Mesendoderm (in vitro differentiated cells): ENCODE measurements at regions not wholly inside any gene's neighbourhood (a gene's known extent, or its start where the extent isn't known, plus 50 kb on each side); places are given as distances from the start of the nearest gene placed in this dataset.

Experiments used
- DNase-seq: peaks from one replicate; pipeline ENCODE4 v3.0.0; 2013
- H2AK5ac ChIP-seq: 2 replicates; pipeline ENCODE4 v1.6.1; 2013; ENCODE audit warnings: low read length, inconsistent platforms
- H2BK120ac ChIP-seq: 2 replicates; pipeline ENCODE4 v1.6.1; 2013; ENCODE audit warnings: low read depth, mild to moderate bottlenecking, low read length, moderate library complexity, mixed read lengths
- H2BK15ac ChIP-seq: replicated peaks from 2 replicates; pipeline ENCODE4 v1.6.1; 2013; ENCODE audit warnings: low read depth, mild to moderate bottlenecking, moderate library complexity
- H2BK5ac ChIP-seq: 2 replicates; pipeline ENCODE4 v1.6.1; 2013; ENCODE audit warnings: low read length, inconsistent platforms
- H3K18ac ChIP-seq: 2 replicates; pipeline ENCODE4 v1.6.1; 2013; ENCODE audit warnings: mild to moderate bottlenecking, low read length, mixed read lengths
- H3K23ac ChIP-seq: one replicate; pipeline ENCODE4 v1.6.1; 2013; ENCODE audit warnings: low read length
- H3K27ac ChIP-seq: 2 replicates; pipeline ENCODE4 v1.5.1; 2013; ENCODE audit warnings: low read depth, mild to moderate bottlenecking, inconsistent platforms, low read length, moderate library complexity
- H3K27me3 ChIP-seq: 2 replicates; pipeline ENCODE4 v1.6.1; 2013; ENCODE audit warnings: low read length, control low read depth, mild to moderate bottlenecking, inconsistent platforms; ENCODE audit not compliant: insufficient read depth, poor library complexity
- H3K36me3 ChIP-seq: 2 replicates; pipeline ENCODE4 v1.6.1; 2013; ENCODE audit warnings: low read length, inconsistent platforms; ENCODE audit not compliant: control insufficient read depth, insufficient read depth
- H3K4ac ChIP-seq: one replicate; pipeline ENCODE4 v1.6.1; 2013; ENCODE audit warnings: low read depth, mild to moderate bottlenecking, low read length, moderate library complexity
- H3K4me1 ChIP-seq: 2 replicates; pipeline ENCODE4 v1.6.1; 2013; ENCODE audit warnings: low read depth, low read length, inconsistent platforms; ENCODE audit not compliant: control insufficient read depth
- H3K4me2 ChIP-seq: 2 replicates; pipeline ENCODE4 v1.6.1; 2013; ENCODE audit warnings: low read length
- H3K4me3 ChIP-seq: 2 replicates; pipeline ENCODE4 v1.5.1; 2013; ENCODE audit warnings: mild to moderate bottlenecking, low read length
- H3K56ac ChIP-seq: one replicate; pipeline ENCODE4 v1.6.1; 2013; ENCODE audit warnings: low read length
- H3K79me1 ChIP-seq: 2 replicates; pipeline ENCODE4 v1.6.1; 2013; ENCODE audit warnings: low read length, inconsistent platforms
- H3K79me2 ChIP-seq: 2 replicates; pipeline ENCODE4 v1.6.1; 2013; ENCODE audit warnings: mild to moderate bottlenecking, low read length; ENCODE audit not compliant: control insufficient read depth, insufficient read depth
- H3K9ac ChIP-seq: 2 replicates; pipeline ENCODE4 v1.6.1; 2013; ENCODE audit warnings: low read length, inconsistent platforms
- H4K5ac ChIP-seq: one replicate; pipeline ENCODE4 v1.6.1; 2013; ENCODE audit warnings: low read length
- H4K8ac ChIP-seq: one replicate; pipeline ENCODE4 v1.6.1; 2013; ENCODE audit warnings: low read depth, mild to moderate bottlenecking, control low read depth, low read length, moderate library complexity
- WGBS: extraction: QIAGEN DNeasy Blood & Tissue Kit; methylation state at CpG from one replicate; pipeline ENCODE4 v1.1.7; 2013; ENCODE audit warnings: low lambda C conversion rate, missing lambda C conversion rate; ENCODE audit not compliant: insufficient coverage; ENCODE audit errors: extremely low coverage; 5-methylcytosine and 5-hydroxymethylcytosine counted together

DNA sequence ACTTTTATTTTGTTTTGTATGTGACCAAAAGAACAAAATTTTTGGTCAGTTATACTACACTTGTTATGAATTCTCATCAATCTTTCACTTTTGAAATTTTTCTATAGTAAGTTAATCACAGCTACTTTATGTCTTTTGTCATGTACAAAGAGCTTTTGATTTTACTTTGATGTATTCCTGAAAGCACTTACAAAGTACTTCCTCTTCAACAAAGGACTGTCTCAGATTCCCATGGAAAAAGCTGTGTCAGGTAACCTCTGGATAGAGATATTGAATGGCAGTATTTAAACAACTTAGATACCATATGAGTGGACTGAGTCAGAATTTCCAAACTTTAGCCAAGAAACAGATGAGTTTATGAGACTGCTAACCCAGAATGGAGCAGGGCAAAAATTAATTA is 689.3 kb upstream of the ATXN8OS start:
- DNase-seq: no peak
- Histone ChIP-seq H3K4ac (no peak overlapping the region), H2BK5ac (no peak overlapping the region), H3K27me3 (no peaks in the 10 kb centered on the region), H3K79me1 (no peaks in the 10 kb centered on the region), H2AK5ac (no peak overlapping the region), H2BK120ac (no peak overlapping the region), H3K4me2 (no peak overlapping the region), H3K79me2 (no peaks in the 10 kb centered on the region), H4K8ac (no peak overlapping the region), H3K56ac (no peak overlapping the region), H4K5ac (no peak overlapping the region), H3K4me1 (no peaks in the 10 kb centered on the region), H3K27ac (no peak overlapping the region), H3K4me3 (no peak overlapping the region), H3K23ac (no peak overlapping the region), H3K9ac (no peak overlapping the region), H2BK15ac (no peak overlapping the region), H3K36me3 (no peaks in the 10 kb centered on the region), H3K18ac (no peak overlapping the region)

DNA sequence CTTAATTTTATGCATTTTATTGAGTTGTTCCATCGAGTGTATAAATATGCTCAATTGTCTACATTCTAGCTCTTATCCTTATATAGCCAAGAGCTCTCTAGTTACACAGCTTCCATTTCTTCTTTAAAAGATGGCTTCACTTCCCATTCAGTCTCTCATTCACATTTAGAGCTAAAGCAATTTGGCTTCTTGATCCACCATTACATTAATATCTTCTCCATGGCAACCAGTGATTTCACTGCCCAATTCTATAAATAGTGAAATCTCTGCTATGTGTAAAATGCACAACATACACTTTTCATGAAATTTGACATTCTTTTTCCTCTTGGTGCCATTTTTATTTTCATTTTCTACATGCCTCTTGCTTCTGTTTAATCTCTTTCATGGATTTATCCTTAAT is 696.9 kb upstream of the ATXN8OS start:
- no peak overlapping the region for H3K56ac ChIP-seq
- no peak overlapping the region for H4K8ac ChIP-seq
- H2BK5ac ChIP-seq: no peak overlapping the region
- WGBS: no CpG with 5 or more reads among the region's 1 CpG
- H3K9ac ChIP-seq: no peak overlapping the region
- no peak overlapping the region for H2BK120ac ChIP-seq
- no peak for DNase-seq
- H4K5ac ChIP-seq: no peak overlapping the region
- H3K4me3 ChIP-seq: no peak overlapping the region
- H2BK15ac ChIP-seq: no peak overlapping the region
- H3K18ac ChIP-seq: no peak overlapping the region
- no peaks in the 10 kb centered on the region for H3K4me1 ChIP-seq
- no peaks in the 10 kb centered on the region for H3K36me3 ChIP-seq
- no peaks in the 10 kb centered on the region for H3K79me1 ChIP-seq
- H3K27ac ChIP-seq: no peak overlapping the region
- H3K4ac ChIP-seq: no peak overlapping the region
- no peak overlapping the region for H3K23ac ChIP-seq
- no peaks in the 10 kb centered on the region for H3K79me2 ChIP-seq
- no peak overlapping the region for H2AK5ac ChIP-seq
- H3K27me3 ChIP-seq: no peaks in the 10 kb centered on the region
- H3K4me2 ChIP-seq: no peak overlapping the region

DNA sequence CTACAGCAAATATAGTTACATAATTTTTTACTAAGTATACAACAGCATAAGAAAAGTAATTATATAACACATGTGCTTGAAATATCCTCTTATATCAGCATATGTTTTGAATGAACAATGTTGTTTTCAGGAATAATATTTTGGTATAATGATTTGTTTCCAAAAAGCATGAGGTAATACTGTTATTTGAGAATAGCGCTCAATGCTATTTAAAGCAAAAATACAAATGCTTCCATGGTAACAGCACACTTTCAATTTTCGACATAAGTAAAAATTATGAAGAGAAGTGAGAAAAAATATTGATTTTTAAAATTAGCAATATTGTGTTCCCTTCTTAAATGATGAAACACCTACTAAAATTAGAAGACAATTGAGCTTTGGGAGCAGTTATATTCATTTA is 715.9 kb upstream of the ATXN8OS start:
- Histone ChIP-seq H3K4me1 (no peaks in the 10 kb centered on the region), H3K9ac (no peak overlapping the region), H3K79me1 (no peaks in the 10 kb centered on the region), H3K27me3 (no peaks in the 10 kb centered on the region), H3K4me2 (no peak overlapping the region), H3K4me3 (no peak overlapping the region), H2BK5ac (no peak overlapping the region), H3K79me2 (no peaks in the 10 kb centered on the region), H3K18ac (no peak overlapping the region), H2BK15ac (no peak overlapping the region), H3K56ac (no peak overlapping the region), H3K4ac (no peak overlapping the region), H2BK120ac (no peak overlapping the region), H3K23ac (no peak overlapping the region), H3K36me3 (no peaks in the 10 kb centered on the region), H4K8ac (no peak overlapping the region), H2AK5ac (no peak overlapping the region), H4K5ac (no peak overlapping the region), H3K27ac (no peak overlapping the region)
- no peak for DNase-seq
- WGBS: no CpG with 5 or more reads among the region's 2 CpGs

DNA sequence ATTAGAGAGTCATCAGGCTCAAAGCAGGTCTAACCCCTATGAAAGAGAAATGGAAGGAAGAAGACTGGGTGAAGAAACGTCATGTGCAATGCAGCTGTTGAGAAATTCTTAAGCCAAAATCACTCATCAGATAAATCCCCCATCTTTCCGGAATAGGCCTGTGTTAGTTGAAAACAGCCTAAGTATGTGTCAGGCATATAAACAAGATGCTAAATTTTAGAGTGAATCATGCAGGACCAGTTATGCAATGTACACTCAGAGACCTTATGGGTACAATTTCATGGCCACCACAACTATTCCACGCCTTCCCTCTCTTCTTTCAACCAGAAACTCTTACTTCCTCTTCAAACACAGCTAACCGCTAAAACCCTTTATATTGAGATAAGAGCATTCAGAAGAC is 717.7 kb upstream of the ATXN8OS start:
- Histone ChIP-seq H3K27ac (no peak overlapping the region), H3K23ac (no peak overlapping the region), H3K4me3 (no peak overlapping the region), H3K18ac (no peak overlapping the region), H3K9ac (no peak overlapping the region), H3K36me3 (no peaks in the 10 kb centered on the region), H3K27me3 (no peaks in the 10 kb centered on the region), H2AK5ac (no peak overlapping the region), H4K5ac (no peak overlapping the region), H2BK15ac (no peak overlapping the region), H3K4me2 (no peak overlapping the region), H3K79me2 (no peaks in the 10 kb centered on the region), H3K56ac (no peak overlapping the region), H3K79me1 (no peaks in the 10 kb centered on the region), H2BK5ac (no peak overlapping the region), H3K4me1 (no peaks in the 10 kb centered on the region), H2BK120ac (no peak overlapping the region), H3K4ac (no peak overlapping the region), H4K8ac (no peak overlapping the region)
- WGBS: no CpG with 5 or more reads among the region's 4 CpGs
- DNase-seq: no peak

DNA sequence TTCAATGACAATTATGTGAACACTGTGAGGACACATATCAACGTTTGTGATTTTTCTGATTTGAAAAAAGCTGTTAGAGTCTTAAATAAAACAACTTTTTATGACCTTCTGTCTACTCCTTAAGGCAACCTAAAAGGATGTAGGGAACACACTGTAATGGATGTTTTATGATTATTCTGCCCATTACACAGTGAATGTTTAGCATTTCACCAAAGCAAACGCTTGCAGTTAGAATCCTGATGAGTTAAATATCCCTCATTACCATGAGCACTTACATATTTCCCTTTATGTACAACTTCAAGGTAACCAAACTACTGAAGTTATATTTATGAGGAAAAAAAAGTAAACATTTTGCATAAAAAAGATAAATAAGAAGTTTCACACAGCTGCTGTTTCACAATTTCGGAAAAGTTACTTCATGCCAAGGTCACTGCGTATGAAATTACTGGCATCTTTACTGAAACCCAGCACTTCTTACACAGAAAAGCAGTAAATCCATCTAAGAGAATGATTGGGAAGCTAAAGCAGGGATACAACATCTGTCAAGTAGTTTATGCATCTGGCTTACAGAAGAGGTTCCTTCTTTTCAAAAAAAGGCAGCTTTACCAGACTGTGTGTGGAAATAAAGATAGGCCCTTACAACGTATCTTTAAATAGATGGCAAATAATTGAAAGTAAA is 733.7 kb upstream of the ATXN8OS start:
- H3K79me2 ChIP-seq: no peaks in the 10 kb centered on the region
- no peak overlapping the region for H4K5ac ChIP-seq
- H2BK15ac ChIP-seq: no peak overlapping the region
- H3K27ac ChIP-seq: no peak overlapping the region
- H3K18ac ChIP-seq: no peak overlapping the region
- no peak overlapping the region for H3K4me2 ChIP-seq
- H3K56ac ChIP-seq: no peak overlapping the region
- no peak overlapping the region for H2BK120ac ChIP-seq
- no peak for DNase-seq
- no peak overlapping the region for H2BK5ac ChIP-seq
- H3K79me1 ChIP-seq: no peaks in the 10 kb centered on the region
- no peak overlapping the region for H3K23ac ChIP-seq
- no peak overlapping the region for H3K4ac ChIP-seq
- no CpG with 5 or more reads among the region's 5 CpGs for WGBS
- no peak overlapping the region for H3K9ac ChIP-seq
- no peak overlapping the region for H4K8ac ChIP-seq
- no peaks in the 10 kb centered on the region for H3K36me3 ChIP-seq
- no peaks in the 10 kb centered on the region for H3K27me3 ChIP-seq
- H3K4me1 ChIP-seq: no peaks in the 10 kb centered on the region
- no peak overlapping the region for H2AK5ac ChIP-seq
- no peak overlapping the region for H3K4me3 ChIP-seq

DNA sequence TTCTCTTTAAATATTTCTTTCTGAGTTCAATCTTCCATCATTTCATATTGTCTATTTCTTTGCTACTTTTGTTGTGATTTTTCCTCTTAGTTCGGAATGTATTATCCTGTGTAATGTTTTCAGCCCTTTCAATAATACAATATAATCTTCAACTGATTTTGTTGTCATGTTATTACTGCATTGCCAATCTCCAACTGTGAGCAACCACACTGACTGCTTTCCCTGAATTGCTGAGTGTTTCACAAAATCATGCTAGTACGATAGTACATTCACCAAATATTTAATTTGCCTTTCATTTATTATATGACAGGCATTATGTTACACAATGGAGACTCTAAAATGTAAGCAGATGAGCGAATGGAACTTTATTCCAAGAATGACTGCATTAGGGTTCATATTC is 744.3 kb upstream of the ATXN8OS start:
- Histone ChIP-seq H2AK5ac (no peak overlapping the region), H3K27me3 (no peaks in the 10 kb centered on the region), H3K27ac (no peak overlapping the region), H2BK5ac (no peak overlapping the region), H3K18ac (no peak overlapping the region), H3K4me2 (no peak overlapping the region), H3K56ac (no peak overlapping the region), H3K4me3 (no peak overlapping the region), H3K4ac (no peak overlapping the region), H2BK120ac (no peak overlapping the region), H3K9ac (no peak overlapping the region), H3K36me3 (no peaks in the 10 kb centered on the region), H4K8ac (no peak overlapping the region), H4K5ac (no peak overlapping the region), H3K79me1 (no peaks in the 10 kb centered on the region), H2BK15ac (no peak overlapping the region), H3K4me1 (no peaks in the 10 kb centered on the region), H3K79me2 (no peaks in the 10 kb centered on the region), H3K23ac (no peak overlapping the region)
- no CpG with 5 or more reads among the region's 3 CpGs for WGBS
- no peak for DNase-seq
